ENCODE measurements at regions not wholly inside any gene's neighbourhood (a gene's known extent, or its start where the extent isn't known, plus 50 kb on each side); places are given as distances from the start of the nearest gene placed in this dataset.

- H3K4me3 ChIP-seq (ENCODE audit: low read depth, low read length), result no peak overlapping the region
- TF ChIP-seq CTCF (IDR thresholded peaks at IDR 0.05; ENCODE audit: insufficient read depth, low read length), result no peak
- no peak for DNase-seq (ENCODE audit: low read depth)
Measured at GRCh38 chr16:65297453-65297852, 175.6 kb upstream of the CDH11 start.

DNA sequence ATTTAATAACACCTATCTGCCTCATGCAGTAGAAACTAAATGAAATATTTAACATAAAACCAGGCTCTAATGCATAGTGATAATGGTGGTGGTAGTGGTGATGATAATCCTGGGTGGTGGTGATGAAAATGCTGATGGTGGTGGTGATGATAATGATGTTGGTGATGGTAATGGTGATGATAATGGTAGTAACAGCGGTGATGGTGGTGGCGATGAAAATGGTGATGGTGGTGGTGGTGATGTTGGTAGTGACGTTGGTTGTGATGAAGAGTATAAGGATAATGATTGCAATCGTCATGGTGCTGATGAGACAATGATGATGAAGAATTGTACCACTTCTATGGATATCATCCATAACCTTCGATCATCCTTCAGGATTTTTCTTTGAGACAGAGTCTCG is 173.7 kb upstream of the CDH11 start:
- DNase-seq (ENCODE audit: low read depth), result no peak
- H3K4me3 ChIP-seq (ENCODE audit: low read depth, low read length), result no peak overlapping the region
- no peak for TF ChIP-seq CTCF (IDR thresholded peaks at IDR 0.05; ENCODE audit: insufficient read depth, low read length)

- H3K4me3 ChIP-seq (ENCODE audit: low read depth, low read length), result no peak overlapping the region
- no peak for TF ChIP-seq CTCF (IDR thresholded peaks at IDR 0.05; ENCODE audit: insufficient read depth, low read length)
- DNase-seq (ENCODE audit: low read depth), result no peak
Measured at GRCh38 chr16:65294708-65295107, 172.8 kb upstream of the CDH11 start.

GRCh38 chr16:65294165-65294564 is 172.3 kb upstream of the CDH11 start:
- no peak for TF ChIP-seq CTCF (IDR thresholded peaks at IDR 0.05; ENCODE audit: insufficient read depth, low read length)
- no peak for DNase-seq (ENCODE audit: low read depth)
- no peak overlapping the region for H3K4me3 ChIP-seq (ENCODE audit: low read depth, low read length)

DNA sequence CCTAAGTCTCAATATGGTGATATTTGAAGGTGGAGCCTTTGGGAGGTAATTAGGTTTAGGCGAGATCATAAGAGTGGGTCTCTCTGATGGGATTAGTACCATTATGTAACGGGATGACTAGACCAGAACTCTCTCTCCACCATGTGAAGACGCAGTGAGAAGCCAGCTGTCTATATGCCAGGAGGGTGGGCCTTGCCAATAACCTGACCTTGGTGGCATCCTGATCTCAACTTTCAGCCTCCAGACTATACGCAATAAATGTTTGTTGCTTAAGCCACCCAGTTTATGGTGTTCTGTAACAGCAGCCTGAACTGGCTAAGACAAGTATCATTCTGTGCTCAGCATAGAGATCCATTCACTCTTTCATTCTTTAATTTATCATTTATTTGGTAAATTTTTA is 167.2 kb upstream of the CDH11 start:
- TF ChIP-seq CTCF (IDR thresholded peaks at IDR 0.05; ENCODE audit: insufficient read depth, low read length), result no peak

GRCh38 chr16:65287307-65287706 is 165.4 kb upstream of the CDH11 start:
- TF ChIP-seq CTCF (IDR thresholded peaks at IDR 0.05; ENCODE audit: insufficient read depth, low read length), result no peak
- no peak overlapping the region for H3K4me3 ChIP-seq (ENCODE audit: low read depth, low read length)
- no peak for DNase-seq (ENCODE audit: low read depth)

More for the DNA sequence above, 167.2 kb upstream of the CDH11 start:
- no peak for DNase-seq (ENCODE audit: low read depth)
- no peak overlapping the region for H3K4me3 ChIP-seq (ENCODE audit: low read depth, low read length)

All from fibroblast of the aortic adventitia (primary cell).